ENCODE measurements at regions not wholly inside any gene's neighbourhood (a gene's known extent, or its start where the extent isn't known, plus 50 kb on each side); places are given as distances from the start of the nearest gene placed in this dataset.

DNA sequence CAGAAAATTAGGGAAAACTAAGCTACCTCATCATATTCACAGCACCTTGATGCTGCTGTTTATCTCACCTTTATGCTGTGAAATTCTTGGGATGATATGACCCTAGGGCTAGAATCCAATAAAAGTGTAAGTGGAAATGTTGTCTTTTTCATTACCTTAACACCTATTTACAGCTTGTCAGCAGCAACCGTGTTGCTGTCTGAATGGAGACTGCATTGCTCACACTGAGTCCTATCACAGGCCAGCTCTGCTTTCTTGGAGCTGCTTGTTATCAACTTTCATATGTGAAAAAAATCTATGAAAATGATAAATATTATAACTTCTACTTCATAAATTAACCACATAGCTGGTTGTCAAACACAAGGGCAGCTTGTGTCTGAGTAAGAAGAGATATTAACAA lies 789.5 kb downstream of the TECRL start:
- TF ChIP-seq, protein P1, sequence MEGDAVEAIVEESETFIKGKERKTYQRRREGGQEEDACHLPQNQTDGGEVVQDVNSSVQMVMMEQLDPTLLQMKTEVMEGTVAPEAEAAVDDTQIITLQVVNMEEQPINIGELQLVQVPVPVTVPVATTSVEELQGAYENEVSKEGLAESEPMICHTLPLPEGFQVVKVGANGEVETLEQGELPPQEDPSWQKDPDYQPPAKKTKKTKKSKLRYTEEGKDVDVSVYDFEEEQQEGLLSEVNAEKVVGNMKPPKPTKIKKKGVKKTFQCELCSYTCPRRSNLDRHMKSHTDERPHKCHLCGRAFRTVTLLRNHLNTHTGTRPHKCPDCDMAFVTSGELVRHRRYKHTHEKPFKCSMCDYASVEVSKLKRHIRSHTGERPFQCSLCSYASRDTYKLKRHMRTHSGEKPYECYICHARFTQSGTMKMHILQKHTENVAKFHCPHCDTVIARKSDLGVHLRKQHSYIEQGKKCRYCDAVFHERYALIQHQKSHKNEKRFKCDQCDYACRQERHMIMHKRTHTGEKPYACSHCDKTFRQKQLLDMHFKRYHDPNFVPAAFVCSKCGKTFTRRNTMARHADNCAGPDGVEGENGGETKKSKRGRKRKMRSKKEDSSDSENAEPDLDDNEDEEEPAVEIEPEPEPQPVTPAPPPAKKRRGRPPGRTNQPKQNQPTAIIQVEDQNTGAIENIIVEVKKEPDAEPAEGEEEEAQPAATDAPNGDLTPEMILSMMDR (IDR thresholded peaks at IDR 0.05), result no peak
- TF ChIP-seq POLR2A (IDR thresholded peaks at IDR 0.05) (no peak), POLR2AphosphoS5 (IDR thresholded peaks at IDR 0.05) (no peak)
